H1 (cell line): ENCODE measurements at regions not wholly inside any gene's neighbourhood (a gene's known extent, or its start where the extent isn't known, plus 50 kb on each side); places are given as distances from the start of the nearest gene placed in this dataset.

Experiments
- ASH2L ChIP-seq: fragments of 200-600, 300-600 bp; sonication (generic); IDR thresholded peaks from one replicate; pipeline ENCODE4 v1.7.1; 2017; ENCODE audit warnings: low read length
- KDM4A ChIP-seq: IDR thresholded peaks from one replicate; pipeline ENCODE4 v1.7.1; 2012; ENCODE audit warnings: low read depth, mild to moderate bottlenecking, moderate library complexity, low read length, inconsistent platforms; ENCODE audit not compliant: severe bottlenecking
- SP1 ChIP-seq: IDR thresholded peaks from 2 replicates; pipeline ENCODE4 v1.6.1; 2011; ENCODE audit warnings: low read depth, low read length
- ZNF274 ChIP-seq: IDR thresholded peaks from 2 replicates; pipeline ENCODE4 v1.7.0; 2012; ENCODE audit warnings: low read length, borderline replicate concordance; ENCODE audit errors: extremely low read depth

GRCh38 chrX:16488959-16489358 is 161.0 kb upstream of the S100G start (continued):
- TF ChIP-seq ZNF274 (no peak), ASH2L (no peak), SP1 (no peak), KDM4A (no peak)
